Astrocyte of the spinal cord (primary cell): ENCODE measurements at regions not wholly inside any gene's neighbourhood (a gene's known extent, or its start where the extent isn't known, plus 50 kb on each side); places are given as distances from the start of the nearest gene placed in this dataset.

Experiments used
- DNase-seq: peaks from one replicate; pipeline ENCODE4 v3.0.0; 2011; ENCODE audit warnings: low read depth, low spot score
- H3K4me3 ChIP-seq: 2 replicates; pipeline ENCODE4 v1.5.1; 2011; ENCODE audit warnings: low read depth, mild to moderate bottlenecking, low read length, moderate library complexity
- in situ Hi-C: cut with HindIII; loops from 2 replicates; pipeline ENCODE4 v1.10.0; 2017; ENCODE audit warnings: low sequenced_read_pairs
- TF ChIP-seq, protein P1 (sequence below): IDR thresholded peaks from 2 replicates; pipeline ENCODE4 v1.5.1; 2012; ENCODE audit warnings: low read depth, mild to moderate bottlenecking, low read length, inconsistent platforms

DNA sequence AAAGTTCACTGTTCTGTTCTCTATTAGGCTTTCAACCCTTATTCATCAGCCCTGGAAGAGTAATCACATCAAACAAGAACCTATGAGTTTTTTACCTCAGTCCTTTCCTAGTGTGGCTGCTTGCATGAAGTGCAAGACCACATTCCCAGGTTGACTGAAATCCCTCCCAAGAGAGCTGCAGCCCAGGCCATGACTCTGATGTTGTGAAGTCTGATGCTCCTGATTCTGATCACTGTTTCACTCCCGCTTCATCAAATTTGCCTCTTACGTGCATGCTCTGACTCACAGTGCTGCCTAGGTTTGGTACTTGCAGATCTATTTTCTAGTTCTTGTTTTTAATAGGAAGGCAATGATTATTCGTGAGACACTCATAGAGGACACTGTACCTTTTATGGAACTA is 58.2 kb upstream of the DSEL start:
- DNase-seq, result no peak
- in situ Hi-C loops, result no loop called here
- no peak overlapping the region for H3K4me3 ChIP-seq
- TF ChIP-seq, protein P1, sequence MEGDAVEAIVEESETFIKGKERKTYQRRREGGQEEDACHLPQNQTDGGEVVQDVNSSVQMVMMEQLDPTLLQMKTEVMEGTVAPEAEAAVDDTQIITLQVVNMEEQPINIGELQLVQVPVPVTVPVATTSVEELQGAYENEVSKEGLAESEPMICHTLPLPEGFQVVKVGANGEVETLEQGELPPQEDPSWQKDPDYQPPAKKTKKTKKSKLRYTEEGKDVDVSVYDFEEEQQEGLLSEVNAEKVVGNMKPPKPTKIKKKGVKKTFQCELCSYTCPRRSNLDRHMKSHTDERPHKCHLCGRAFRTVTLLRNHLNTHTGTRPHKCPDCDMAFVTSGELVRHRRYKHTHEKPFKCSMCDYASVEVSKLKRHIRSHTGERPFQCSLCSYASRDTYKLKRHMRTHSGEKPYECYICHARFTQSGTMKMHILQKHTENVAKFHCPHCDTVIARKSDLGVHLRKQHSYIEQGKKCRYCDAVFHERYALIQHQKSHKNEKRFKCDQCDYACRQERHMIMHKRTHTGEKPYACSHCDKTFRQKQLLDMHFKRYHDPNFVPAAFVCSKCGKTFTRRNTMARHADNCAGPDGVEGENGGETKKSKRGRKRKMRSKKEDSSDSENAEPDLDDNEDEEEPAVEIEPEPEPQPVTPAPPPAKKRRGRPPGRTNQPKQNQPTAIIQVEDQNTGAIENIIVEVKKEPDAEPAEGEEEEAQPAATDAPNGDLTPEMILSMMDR, result no peak

DNA sequence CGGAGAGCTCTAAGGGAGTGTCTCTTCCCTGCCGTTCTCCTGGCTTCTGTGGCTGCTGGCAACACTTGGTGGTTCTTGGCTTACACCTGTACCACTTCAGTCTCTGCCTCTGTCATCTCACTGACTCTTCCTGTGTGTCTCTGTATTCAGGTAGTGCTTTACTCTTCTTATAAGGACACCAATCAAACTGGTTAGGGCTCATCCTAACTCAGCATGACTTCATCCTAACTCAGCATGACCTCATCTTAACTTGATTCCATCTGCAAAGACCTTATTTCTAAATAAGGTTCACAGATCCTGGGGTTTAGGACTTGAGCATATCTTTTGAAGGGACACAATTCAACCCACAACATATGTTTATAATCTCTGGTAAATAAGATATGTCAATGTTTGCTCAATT is 51.6 kb upstream of the DSEL start:
- TF ChIP-seq, protein P1, result no peak
- in situ Hi-C loops, result no loop called here
- DNase-seq, result no peak
- H3K4me3 ChIP-seq, result no peak overlapping the region
